Femur (tissue), 1 donor: ENCODE measurements at regions not wholly inside any gene's neighbourhood (a gene's known extent, or its start where the extent isn't known, plus 50 kb on each side); places are given as distances from the start of the nearest gene placed in this dataset.
"Not testable (repeated sequence)": the region's sequence is repeated elsewhere in the genome, so short reads cannot be mapped to it uniquely, and the experiment has no call there.

Source experiments
- DNase-seq: peaks from one replicate; pipeline ENCODE4 v3.0.0-alpha.2; 2017

DNA sequence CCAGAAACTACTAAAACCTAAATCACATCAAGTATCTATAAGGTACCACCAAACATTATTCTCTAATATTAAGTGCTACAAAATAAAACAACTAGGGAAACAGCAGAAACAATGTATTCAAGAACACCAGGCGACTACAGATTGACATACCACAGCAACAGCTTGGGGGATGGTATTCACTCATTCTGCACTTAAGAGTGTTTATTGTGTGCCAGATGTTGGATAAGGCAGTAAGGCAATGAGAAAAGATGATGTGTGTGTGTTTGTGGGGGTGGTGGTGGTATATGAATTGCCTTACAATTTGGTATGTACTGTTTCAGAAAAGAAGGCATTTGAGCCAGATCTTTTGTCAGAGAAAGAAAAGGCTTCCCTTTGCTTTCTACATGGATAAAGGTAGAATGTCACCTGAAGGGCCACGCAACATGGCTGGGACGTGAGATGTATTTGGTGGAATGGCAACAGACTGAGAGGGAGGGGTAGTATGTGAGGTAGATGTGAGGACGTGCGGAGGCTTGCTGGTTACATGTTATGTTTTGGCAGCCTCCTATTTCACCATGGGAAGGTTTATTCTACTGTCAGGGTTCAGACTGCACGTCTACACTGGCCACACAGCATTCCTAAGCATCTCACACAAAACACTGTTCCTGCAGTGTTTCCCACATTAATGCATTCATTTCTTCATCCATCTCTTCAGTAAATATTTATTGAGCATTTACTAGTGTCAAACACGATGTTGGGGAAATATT lies 300.7 kb downstream of the KLF12 start:
- no peak for DNase-seq

DNA sequence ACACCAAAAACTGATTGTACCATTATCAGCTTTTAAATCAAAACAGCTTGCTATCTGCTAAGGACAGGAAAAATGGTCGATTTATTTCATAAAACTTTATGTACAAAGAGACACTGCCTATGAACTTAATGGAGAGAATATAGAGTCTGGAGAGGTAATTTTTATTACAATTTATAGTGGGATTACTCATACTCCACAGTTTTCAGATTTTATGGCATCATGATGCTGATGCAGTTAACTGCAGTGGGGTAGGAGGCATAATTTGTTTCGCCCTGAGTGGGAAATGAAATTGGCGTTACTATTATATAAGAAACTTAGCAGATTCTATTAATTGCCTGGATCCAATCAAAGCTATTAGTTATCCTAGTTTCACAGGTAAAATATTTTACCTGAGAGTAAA lies 301.4 kb downstream of the KLF12 start:
- DNase-seq: no peak

DNA sequence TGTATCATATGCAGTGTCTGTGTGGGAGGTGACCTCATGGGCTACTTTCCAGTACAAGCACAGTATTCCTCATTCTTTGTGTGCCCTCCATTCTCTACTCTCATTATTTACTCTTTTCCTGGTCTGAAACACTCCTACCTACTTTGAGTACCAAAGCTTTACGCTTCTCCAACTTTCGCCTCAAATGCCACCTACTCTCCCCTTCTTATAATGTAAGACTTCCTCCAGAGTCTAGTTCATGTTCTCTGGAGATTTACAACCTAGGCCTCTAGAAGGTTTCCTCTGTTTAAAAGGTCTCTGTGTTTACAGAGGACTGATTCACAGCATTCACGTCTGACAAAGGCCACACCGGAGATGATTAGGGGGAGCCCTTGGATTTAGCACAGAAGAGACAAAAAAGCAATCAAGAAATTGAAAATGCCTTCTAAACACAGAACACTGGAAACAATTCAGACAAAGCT lies 302.0 kb downstream of the KLF12 start:
- DNase-seq: no peak

DNA sequence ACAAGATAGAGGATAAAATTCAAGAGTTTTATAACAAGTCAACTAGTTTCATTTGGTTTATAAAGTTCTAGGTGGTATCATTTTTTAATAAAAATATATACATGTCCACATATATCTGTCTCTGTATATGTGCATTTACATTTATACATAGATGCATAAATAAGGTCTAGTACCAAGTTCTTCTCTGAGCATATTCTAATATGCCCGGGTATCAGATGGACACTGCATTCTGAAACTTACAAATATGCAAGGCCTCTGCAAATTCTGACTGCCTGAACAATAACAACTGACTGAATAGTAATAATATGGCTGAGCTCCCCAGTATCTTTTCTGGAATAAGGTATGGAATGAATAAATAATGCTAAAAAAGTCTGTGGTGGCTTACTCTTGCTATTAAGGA lies 304.8 kb downstream of the KLF12 start:
- no peak for DNase-seq

DNA sequence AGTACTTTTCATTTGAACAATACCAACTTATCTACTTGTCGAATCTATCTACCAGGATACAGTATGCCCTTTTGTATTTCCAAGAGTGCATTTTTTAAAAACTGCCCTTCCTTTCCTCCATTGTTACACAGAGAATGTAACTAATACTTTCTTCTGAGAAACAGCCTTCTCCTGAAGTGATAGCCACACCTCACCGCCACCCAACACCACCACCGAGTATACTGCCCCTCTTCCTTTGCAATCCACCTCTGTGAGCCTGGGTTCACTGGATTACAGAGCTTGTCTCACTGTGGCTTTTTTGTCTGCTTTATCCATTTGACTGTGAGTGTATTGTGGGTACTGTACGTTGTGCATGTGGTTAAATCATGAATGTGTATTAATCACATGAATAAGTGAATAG lies 305.4 kb downstream of the KLF12 start:
- no peak for DNase-seq

- no peak for DNase-seq
Observed at GRCh38 chr13:73827434-73827833, 306.8 kb downstream of the KLF12 start.

- DNase-seq: no peak
Observed at GRCh38 chr13:73825143-73825542, 309.1 kb downstream of the KLF12 start.

GRCh38 chr13:73822668-73823592 lies 311.3 kb downstream of the KLF12 start:
- DNase-seq: no peak

DNA sequence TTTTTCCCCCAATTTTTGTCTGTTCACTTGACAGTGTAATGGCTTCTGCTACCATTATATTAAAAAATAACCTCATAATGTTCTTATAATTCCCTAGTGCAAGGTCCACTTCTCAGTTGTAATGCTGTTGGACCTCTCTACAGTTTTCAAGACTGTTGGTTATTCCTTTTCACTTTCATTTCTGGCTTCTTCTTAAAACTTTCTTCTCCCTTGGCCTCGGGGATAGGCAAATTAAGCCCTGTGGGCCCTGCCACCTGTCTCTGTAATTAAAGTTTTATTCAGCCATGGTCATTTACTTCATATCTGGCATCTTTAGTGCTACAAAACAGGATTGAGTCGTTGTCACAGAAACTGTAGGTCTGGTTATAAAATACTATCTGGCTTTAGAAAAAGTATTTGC lies 313.5 kb downstream of the KLF12 start:
- no peak for DNase-seq

DNA sequence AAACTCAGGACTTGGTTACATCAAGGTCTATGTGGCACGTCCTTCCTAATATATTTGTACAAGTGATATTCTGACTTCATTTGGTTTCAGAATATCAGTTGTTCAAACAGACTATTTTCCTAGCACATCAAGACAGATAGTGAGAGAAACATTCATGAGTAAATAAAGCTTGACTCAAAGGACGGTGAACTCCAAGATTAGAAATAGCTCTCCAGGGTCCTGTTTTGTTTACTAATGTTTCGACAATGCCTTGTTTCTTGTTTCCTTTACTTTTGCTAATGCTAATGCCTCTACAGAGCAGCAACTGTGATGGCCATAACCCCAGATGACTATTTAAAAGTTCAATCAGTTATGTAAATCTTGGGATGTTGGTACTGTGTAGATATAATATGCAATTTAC lies 313.9 kb downstream of the KLF12 start:
- DNase-seq: no peak

- no peak for DNase-seq
Observed at GRCh38 chr13:73819711-73820110, 314.5 kb downstream of the KLF12 start.

DNA sequence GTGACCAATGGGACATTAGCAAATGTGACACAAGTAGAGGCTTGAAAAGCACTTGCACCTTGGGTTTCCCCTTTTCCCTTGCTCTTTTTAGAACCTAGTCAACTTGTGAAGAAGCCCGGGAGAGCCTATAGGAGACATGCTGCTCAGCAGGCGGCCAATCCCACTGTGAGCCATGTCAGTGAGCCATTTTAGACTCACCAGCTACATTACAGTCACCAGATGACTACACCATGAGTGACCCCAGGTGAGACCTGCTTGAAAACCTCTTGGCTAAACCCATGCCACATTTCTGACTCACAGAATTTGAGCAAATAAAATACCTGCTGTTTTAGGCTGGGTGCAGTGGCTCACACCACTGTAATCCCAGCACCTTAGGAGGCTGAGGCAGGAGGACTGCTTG lies 317.5 kb downstream of the KLF12 start:
- DNase-seq: no peak

GRCh38 chr13:73815796-73816195 lies 318.4 kb downstream of the KLF12 start:
- DNase-seq: no peak

GRCh38 chr13:73810647-73811046 lies 323.6 kb downstream of the KLF12 start:
- DNase-seq: no peak

DNA sequence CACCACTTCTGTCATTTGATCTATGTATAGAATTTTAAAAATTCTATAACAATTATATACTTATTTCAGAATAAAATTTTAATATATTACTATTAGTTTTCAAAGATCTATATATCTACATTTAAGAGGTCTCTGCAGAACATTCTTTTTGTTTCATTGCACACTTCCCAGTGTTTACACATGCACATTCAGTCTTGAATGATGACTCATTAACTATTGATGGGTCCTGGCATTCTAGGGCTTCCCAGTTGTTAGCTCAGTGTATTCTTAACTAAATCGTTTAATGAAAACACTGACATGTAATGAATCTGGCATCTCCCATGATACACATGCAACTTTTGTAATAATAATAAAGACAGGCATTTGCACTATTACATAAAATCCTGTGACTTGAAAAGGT lies 324.6 kb downstream of the KLF12 start:
- no peak for DNase-seq

- DNase-seq: no peak
Observed at GRCh38 chr13:73808318-73808717, 325.9 kb downstream of the KLF12 start.

GRCh38 chr13:73805326-73805958 lies 328.8 kb downstream of the KLF12 start:
- DNase-seq: not testable (repeated sequence)

GRCh38 chr13:73803997-73804396 lies 330.2 kb downstream of the KLF12 start:
- no peak for DNase-seq

GRCh38 chr13:73800011-73800410 lies 334.2 kb downstream of the KLF12 start:
- DNase-seq: no peak

- no peak for DNase-seq
Observed at GRCh38 chr13:73794755-73795154, 339.4 kb downstream of the KLF12 start.

DNA sequence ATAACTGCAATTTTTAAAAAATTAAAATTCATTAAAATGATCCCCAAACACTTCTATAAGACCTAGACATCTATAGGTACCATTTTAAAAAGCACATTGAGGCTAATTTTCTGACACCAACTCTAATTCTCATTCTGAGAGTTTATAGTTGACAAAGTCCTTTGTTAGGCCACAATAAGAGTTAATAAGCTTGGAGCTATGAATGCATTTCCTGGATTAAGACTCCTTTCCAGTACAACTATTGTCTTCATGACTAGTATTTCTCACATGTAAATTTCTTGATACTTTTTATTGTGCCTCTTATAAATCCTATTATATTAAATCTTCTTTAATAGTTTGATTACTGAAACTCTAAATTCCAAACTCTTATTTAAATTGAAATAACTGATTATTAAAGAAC lies 340.8 kb downstream of the KLF12 start:
- no peak for DNase-seq

- DNase-seq: no peak
Observed at GRCh38 chr13:73792796-73793195, 341.4 kb downstream of the KLF12 start.
